ENCODE measurements at regions not wholly inside any gene's neighbourhood (a gene's known extent, or its start where the extent isn't known, plus 50 kb on each side); places are given as distances from the start of the nearest gene placed in this dataset.

DNA sequence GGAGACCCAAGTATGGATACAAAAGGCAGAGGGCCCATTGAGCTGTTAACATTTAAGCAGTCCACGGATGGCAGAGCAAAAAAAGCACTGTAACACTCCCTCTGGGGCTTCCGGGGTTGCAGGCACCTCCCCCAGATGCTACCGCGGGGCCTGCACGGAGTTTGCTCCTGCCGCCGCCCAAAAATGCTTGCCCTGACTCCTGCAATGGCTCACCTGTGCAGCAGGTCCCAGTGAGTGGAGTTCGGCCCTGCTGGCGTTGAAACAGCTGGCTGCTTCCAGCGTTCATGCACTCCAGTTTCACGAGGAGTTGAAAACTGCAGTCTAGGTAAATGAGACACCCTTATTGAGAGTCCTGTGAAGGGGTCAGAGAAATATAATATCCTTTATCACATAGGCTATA lies 832.8 kb downstream of the NCAM2 start:
- TF ChIP-seq, protein P1, sequence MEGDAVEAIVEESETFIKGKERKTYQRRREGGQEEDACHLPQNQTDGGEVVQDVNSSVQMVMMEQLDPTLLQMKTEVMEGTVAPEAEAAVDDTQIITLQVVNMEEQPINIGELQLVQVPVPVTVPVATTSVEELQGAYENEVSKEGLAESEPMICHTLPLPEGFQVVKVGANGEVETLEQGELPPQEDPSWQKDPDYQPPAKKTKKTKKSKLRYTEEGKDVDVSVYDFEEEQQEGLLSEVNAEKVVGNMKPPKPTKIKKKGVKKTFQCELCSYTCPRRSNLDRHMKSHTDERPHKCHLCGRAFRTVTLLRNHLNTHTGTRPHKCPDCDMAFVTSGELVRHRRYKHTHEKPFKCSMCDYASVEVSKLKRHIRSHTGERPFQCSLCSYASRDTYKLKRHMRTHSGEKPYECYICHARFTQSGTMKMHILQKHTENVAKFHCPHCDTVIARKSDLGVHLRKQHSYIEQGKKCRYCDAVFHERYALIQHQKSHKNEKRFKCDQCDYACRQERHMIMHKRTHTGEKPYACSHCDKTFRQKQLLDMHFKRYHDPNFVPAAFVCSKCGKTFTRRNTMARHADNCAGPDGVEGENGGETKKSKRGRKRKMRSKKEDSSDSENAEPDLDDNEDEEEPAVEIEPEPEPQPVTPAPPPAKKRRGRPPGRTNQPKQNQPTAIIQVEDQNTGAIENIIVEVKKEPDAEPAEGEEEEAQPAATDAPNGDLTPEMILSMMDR (IDR thresholded peaks at IDR 0.05), result no peak
- TF ChIP-seq CHD4 (IDR thresholded peaks at IDR 0.05; ENCODE audit: borderline replicate concordance) (no peak), CBX8 (IDR thresholded peaks at IDR 0.05) (no peak), EP300 (IDR thresholded peaks at IDR 0.05) (no peak), POLR2A (IDR thresholded peaks at IDR 0.05; ENCODE audit: low read length) (no peak), HDAC2 (IDR thresholded peaks at IDR 0.05) (no peak), RAD21 (conservative IDR thresholded peaks at IDR 0.05 in 1 of 2, IDR thresholded peaks at IDR 0.05 in 1 of 2) (no peak)
